ENCODE measurements at regions not wholly inside any gene's neighbourhood (a gene's known extent, or its start where the extent isn't known, plus 50 kb on each side); places are given as distances from the start of the nearest gene placed in this dataset.

DNA sequence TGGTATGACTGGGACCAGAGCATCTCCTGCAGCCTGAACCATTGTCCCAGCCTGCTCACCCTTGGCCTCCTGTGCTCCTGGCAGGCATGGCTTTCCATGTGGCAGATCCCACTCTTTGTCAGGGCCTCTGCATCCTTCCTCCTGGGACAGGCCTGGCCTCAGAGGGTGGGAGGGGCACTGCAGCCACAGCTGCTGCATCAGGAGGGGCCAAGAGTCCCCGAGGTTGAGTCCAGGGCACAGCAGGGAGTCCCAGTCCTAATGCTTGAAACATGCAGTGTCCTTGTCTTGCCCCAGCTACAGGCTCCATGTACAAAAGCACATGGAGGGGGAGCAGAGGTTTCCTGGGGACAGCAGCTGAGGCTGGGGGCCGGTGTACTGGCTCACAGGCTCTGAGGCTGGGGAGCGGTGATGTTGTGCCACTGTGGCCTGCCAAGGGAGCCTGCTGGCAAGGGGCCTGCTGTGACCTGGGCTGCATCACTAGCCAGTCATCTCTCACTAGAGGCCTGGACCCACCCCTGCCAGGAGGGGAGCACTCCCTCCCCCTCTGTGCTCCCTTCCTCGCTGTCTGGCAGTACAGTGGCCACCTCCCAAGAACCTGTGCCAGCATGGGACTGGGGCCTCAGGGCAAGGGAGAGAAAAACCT, 144.8 kb downstream of the ZNF248 start:
- no peak for FAIRE-seq
- H3K27ac ChIP-seq (ENCODE audit: control insufficient read depth, insufficient read depth), result no peak overlapping the region
- WGBS (ENCODE audit: insufficient coverage, insufficient replicate concordance, low lambda C conversion rate, missing lambda C conversion rate), result 25% methylated on average over 4 of the region's 4 CpGs
- in situ Hi-C loops (cut with MboI), result no loop called here
- H3K4me3 ChIP-seq, result no peak overlapping the region
- POLR2A ChIA-PET, result no interaction called here
- no peaks in the 10 kb centered on the region for H3K4me1 ChIP-seq (ENCODE audit: control insufficient read depth, insufficient read depth, low read length)
- H3K79me2 ChIP-seq (ENCODE audit: control insufficient read depth, insufficient read depth, low read length), result no peaks in the 10 kb centered on the region
- no peaks in the 10 kb centered on the region for H3K36me3 ChIP-seq (ENCODE audit: control insufficient read depth in 2 of 2, insufficient read depth in 2 of 2, low read length in 1 of 2)
- no peak overlapping the region for H2AFZ ChIP-seq (ENCODE audit: control insufficient read depth, low read depth, low read length)
- CTCF ChIA-PET, result no interaction called here
- SMC1A ChIA-PET (ENCODE audit: uncharacterized antibody, unreplicated experiment), result no interaction called here
- no TSS peak for BruUV-seq (replicated peaks)
- no peak overlapping the region for H3K4me2 ChIP-seq (ENCODE audit: control insufficient read depth, insufficient read depth)
- H4K20me1 ChIP-seq (ENCODE audit: control insufficient read depth, insufficient read depth), result no peaks in the 10 kb centered on the region
- no peaks in the 10 kb centered on the region for H3K27me3 ChIP-seq (replicated peaks in 1 of 2; ENCODE audit: control insufficient read depth in 2 of 2, insufficient read depth in 2 of 2, low read length in 1 of 2)
- TF ChIP-seq EZH2 (IDR thresholded peaks at IDR 0.05; ENCODE audit: borderline replicate concordance, control insufficient read depth, low read depth, low read length) (no peak), HDAC2 (IDR thresholded peaks at IDR 0.05) (no peak), ESRRA (IDR thresholded peaks at IDR 0.05; ENCODE audit: low read length) (no peak), TARDBP (IDR thresholded peaks at IDR 0.05; ENCODE audit: borderline replicate concordance) (no peak)
- TF ChIP-seq, protein P1, sequence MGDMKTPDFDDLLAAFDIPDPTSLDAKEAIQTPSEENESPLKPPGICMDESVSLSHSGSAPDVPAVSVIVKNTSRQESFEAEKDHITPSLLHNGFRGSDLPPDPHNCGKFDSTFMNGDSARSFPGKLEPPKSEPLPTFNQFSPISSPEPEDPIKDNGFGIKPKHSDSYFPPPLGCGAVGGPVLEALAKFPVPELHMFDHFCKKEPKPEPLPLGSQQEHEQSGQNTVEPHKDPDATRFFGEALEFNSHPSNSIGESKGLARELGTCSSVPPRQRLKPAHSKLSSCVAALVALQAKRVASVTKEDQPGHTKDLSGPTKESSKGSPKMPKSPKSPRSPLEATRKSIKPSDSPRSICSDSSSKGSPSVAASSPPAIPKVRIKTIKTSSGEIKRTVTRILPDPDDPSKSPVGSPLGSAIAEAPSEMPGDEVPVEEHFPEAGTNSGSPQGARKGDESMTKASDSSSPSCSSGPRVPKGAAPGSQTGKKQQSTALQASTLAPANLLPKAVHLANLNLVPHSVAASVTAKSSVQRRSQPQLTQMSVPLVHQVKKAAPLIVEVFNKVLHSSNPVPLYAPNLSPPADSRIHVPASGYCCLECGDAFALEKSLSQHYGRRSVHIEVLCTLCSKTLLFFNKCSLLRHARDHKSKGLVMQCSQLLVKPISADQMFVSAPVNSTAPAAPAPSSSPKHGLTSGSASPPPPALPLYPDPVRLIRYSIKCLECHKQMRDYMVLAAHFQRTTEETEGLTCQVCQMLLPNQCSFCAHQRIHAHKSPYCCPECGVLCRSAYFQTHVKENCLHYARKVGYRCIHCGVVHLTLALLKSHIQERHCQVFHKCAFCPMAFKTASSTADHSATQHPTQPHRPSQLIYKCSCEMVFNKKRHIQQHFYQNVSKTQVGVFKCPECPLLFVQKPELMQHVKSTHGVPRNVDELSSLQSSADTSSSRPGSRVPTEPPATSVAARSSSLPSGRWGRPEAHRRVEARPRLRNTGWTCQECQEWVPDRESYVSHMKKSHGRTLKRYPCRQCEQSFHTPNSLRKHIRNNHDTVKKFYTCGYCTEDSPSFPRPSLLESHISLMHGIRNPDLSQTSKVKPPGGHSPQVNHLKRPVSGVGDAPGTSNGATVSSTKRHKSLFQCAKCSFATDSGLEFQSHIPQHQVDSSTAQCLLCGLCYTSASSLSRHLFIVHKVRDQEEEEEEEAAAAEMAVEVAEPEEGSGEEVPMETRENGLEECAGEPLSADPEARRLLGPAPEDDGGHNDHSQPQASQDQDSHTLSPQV (IDR thresholded peaks at IDR 0.05), result no peak
- H3K9ac ChIP-seq (ENCODE audit: control insufficient read depth, insufficient read depth, low read length), result no peak overlapping the region
- RAD21 ChIA-PET (ENCODE audit: unreplicated experiment), result no interaction called here
- no peak for DNase-seq (ENCODE audit: low read depth, low spot score)
- no peaks in the 10 kb centered on the region; the same call in 2 of the 3 replicates for H3K9me3 ChIP-seq (replicated peaks; ENCODE audit: control insufficient read depth, insufficient read depth, low read length)
- intact Hi-C loops (cut with micrococcal nuclease; ENCODE audit: unreplicated experiment), result no loop called here
- ATAC-seq, result no peak

Data from GM12878 (cell line).